Non-pigmented ciliary epithelial cell (primary cell): ENCODE measurements at regions not wholly inside any gene's neighbourhood (a gene's known extent, or its start where the extent isn't known, plus 50 kb on each side); places are given as distances from the start of the nearest gene placed in this dataset.

Experiments used
- DNase-seq: peaks from one replicate; pipeline ENCODE4 v3.0.0-alpha.2; 2010; ENCODE audit warnings: low read depth

- DNase-seq = no peak
Observed at GRCh38 chr5:144971108-144971850, 800.6 kb downstream of the KCTD16 start.

GRCh38 chr5:144960296-144960695 lies 789.6 kb downstream of the KCTD16 start:
- no peak for DNase-seq

GRCh38 chr5:144958002-144958401 lies 787.3 kb downstream of the KCTD16 start:
- no peak for DNase-seq

- no peak for DNase-seq
Observed at GRCh38 chr5:144950996-144951395, 780.3 kb downstream of the KCTD16 start.

GRCh38 chr5:144947023-144947422 lies 776.4 kb downstream of the KCTD16 start:
- DNase-seq = no peak

GRCh38 chr5:144945503-144945902 lies 774.8 kb downstream of the KCTD16 start:
- DNase-seq = no peak

- no peak for DNase-seq
Observed at GRCh38 chr5:144944936-144945335, 774.3 kb downstream of the KCTD16 start.

- DNase-seq = no peak
Observed at GRCh38 chr5:144941004-144941403, 770.3 kb downstream of the KCTD16 start.

- DNase-seq = no peak
Observed at GRCh38 chr5:144918371-144918770, 747.7 kb downstream of the KCTD16 start.

GRCh38 chr5:144915452-144915851 lies 744.8 kb downstream of the KCTD16 start:
- DNase-seq = no peak

GRCh38 chr5:144913661-144914060 lies 743.0 kb downstream of the KCTD16 start:
- no peak for DNase-seq

GRCh38 chr5:144896473-144896872 lies 725.8 kb downstream of the KCTD16 start:
- no peak for DNase-seq

GRCh38 chr5:144886668-144887067 lies 716.0 kb downstream of the KCTD16 start:
- DNase-seq = no peak

GRCh38 chr5:144882739-144883283 lies 712.1 kb downstream of the KCTD16 start:
- no peak for DNase-seq

GRCh38 chr5:144880513-144880912 lies 709.8 kb downstream of the KCTD16 start:
- no peak for DNase-seq

GRCh38 chr5:144876990-144877389 lies 706.3 kb downstream of the KCTD16 start:
- DNase-seq = no peak

- no peak for DNase-seq
Observed at GRCh38 chr5:144873076-144873475, 702.4 kb downstream of the KCTD16 start.

GRCh38 chr5:144864118-144864517 lies 693.4 kb downstream of the KCTD16 start:
- DNase-seq = no peak

- DNase-seq = no peak
Observed at GRCh38 chr5:144857454-144857853, 686.8 kb downstream of the KCTD16 start.

GRCh38 chr5:144844086-144844485 lies 673.4 kb downstream of the KCTD16 start:
- DNase-seq = no peak

GRCh38 chr5:144832416-144832815 lies 661.7 kb downstream of the KCTD16 start:
- no peak for DNase-seq

- no peak for DNase-seq
Observed at GRCh38 chr5:144831650-144832049, 661.0 kb downstream of the KCTD16 start.

GRCh38 chr5:144822503-144822902 lies 651.8 kb downstream of the KCTD16 start:
- DNase-seq = no peak

- DNase-seq = no peak
Observed at GRCh38 chr5:144820278-144820677, 649.6 kb downstream of the KCTD16 start.
